BE2C (cell line): ENCODE measurements at regions not wholly inside any gene's neighbourhood (a gene's known extent, or its start where the extent isn't known, plus 50 kb on each side); places are given as distances from the start of the nearest gene placed in this dataset.
"Not testable (repeated sequence)": the region's sequence is repeated elsewhere in the genome, so short reads cannot be mapped to it uniquely, and the experiment has no call there.

Experiments used
- DNase-seq: peaks from one replicate; pipeline ENCODE4 v3.0.0-alpha.2; 2020
- H3K27me3 ChIP-seq: fragments of 250-450 bp; sonication (Bioruptor Pico); 2 replicates; pipeline ENCODE4 v1.5.1; 2020; ENCODE audit warnings: mild to moderate bottlenecking
- H3K36me3 ChIP-seq: fragments of 250-450 bp; sonication (Bioruptor Pico); 2 replicates; pipeline ENCODE4 v1.5.1; 2020; ENCODE audit warnings: mild to moderate bottlenecking
- H3K4me1 ChIP-seq: fragments of 250-450 bp; sonication (Bioruptor Pico); 2 replicates; pipeline ENCODE4 v1.5.1; 2020
- H3K4me3 ChIP-seq: 2 replicates; pipeline ENCODE4 v1.5.1; 2011; ENCODE audit warnings: low read depth, low read length
- H3K9me3 ChIP-seq: fragments of 250-450 bp; sonication (Bioruptor Pico); 2 replicates; pipeline ENCODE4 v1.5.1; 2020
- CTCF ChIP-seq: IDR thresholded peaks from 2 replicates; pipeline ENCODE4 v1.5.1; 2012; ENCODE audit warnings: mild to moderate bottlenecking, low read depth, low read length

DNA sequence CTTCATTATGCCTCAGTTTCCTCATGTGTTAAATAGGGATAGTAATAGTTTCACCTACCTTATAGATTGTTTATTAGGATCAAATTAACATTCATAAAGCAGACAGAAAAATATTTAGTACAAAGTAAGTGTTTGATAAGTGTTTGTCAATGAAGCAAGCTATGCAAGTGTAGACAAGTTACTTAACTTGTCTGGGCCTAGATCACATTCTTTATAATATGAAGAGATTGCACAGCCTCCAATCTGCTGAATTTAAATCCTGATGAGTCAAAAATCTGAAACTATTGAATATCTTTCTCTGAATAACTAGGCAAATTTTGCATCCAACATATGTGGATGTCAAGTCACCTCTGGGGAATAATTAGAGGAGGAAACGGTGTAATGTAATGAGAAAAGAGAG is 170.5 kb downstream of the MZT1 start:
- Histone ChIP-seq H3K4me3 (no peak overlapping the region), H3K27me3 (no peaks in the 10 kb centered on the region), H3K36me3 (no peaks in the 10 kb centered on the region), H3K9me3 (no peaks in the 10 kb centered on the region), H3K4me1 (peaks cover 20% of the 10 kb centered on the region)
- no peak for DNase-seq
- TF ChIP-seq CTCF, result no peak

DNA sequence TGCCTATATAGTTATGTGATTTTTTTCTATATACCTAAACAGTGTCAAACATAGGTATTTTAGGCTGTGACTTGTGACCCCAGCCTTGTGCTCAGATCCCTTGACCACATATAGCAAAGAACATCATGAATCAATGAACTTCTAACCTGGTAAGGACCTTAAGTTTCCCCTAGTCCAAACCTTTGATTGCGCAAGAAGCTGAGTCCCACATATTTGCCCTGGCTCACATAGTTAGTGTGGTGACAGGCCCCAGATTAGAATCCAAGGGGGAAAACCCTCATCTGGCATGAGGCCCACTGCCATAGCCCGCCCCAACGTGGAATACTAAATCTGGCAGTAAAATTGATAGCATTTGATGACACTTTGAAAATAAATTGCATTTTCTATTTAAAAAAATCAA is 171.8 kb downstream of the MZT1 start:
- no peak for TF ChIP-seq CTCF
- Histone ChIP-seq H3K27me3 (no peaks in the 10 kb centered on the region), H3K36me3 (no peaks in the 10 kb centered on the region), H3K9me3 (no peaks in the 10 kb centered on the region), H3K4me1 (peaks cover 9% of the 10 kb centered on the region), H3K4me3 (no peak overlapping the region)
- DNase-seq, result no peak

- TF ChIP-seq CTCF, result no peak
Measured at GRCh38 chr13:72552731-72553130, 174.7 kb downstream of the MZT1 start.

DNA sequence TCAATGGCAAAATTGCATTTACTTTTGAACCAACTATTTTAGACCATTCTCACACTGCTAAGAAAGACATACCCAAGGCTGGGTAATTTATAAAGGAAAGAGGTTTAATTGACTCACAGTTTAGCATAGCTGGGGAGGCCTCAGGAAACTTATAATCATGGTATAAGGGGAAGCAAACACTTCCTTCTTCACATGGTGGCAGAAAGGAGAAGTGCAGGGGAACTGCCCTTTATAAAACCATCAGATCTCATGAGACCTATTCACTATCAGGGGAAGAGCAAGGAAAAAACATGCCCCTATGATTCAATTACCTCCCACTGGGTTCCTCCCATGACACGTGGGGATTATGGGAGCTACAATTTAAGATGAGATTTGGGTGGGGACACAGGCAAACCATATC is 181.5 kb downstream of the MZT1 start:
- not testable (repeated sequence) for DNase-seq, H3K9me3 ChIP-seq, H3K4me3 ChIP-seq, H3K4me1 ChIP-seq, H3K36me3 ChIP-seq, H3K27me3 ChIP-seq

More at GRCh38 chr13:72552731-72553130, 174.7 kb downstream of the MZT1 start:
- Histone ChIP-seq H3K9me3 (no peaks in the 10 kb centered on the region), H3K4me1 (peaks cover 9% of the 10 kb centered on the region), H3K36me3 (no peaks in the 10 kb centered on the region), H3K4me3 (no peak overlapping the region), H3K27me3 (no peaks in the 10 kb centered on the region)
- DNase-seq, result no peak

DNA sequence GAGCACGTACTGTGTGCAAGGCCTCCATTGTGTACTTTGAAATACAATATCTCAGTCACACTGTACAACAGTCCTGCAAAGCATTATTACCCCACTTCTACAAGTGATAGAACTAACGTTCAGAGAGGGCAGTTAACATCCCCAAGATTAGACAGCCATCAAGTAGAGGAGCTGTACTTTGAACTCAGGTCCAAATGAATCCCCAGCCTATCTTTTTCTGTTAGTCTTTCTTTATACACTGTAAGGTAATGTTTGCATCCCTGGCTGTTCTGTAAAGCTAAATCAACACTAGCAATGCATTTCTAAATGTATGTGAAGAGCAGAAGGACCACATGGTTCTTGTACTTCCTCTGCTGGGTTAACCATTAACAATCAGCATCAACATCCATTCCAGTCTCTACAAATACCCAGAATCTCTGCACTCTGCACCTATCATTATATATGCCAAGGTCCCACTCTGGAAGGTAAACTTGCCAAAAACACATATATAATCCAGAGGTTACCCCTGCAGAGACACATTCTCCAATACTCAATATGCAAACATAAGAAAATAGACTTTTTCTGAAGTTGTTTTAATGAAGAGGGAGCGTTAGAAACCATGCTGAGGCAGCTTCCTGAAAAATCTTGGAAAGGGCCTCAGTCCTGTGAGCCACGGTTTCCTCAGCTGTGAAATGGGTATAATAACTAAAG is 182.3 kb downstream of the MZT1 start:
- Histone ChIP-seq H3K4me3 (no peak overlapping the region), H3K4me1 (no peaks in the 10 kb centered on the region; the same call in none of the 2 replicates)
- no peak for TF ChIP-seq CTCF

GRCh38 chr13:72544042-72544441 is 183.4 kb downstream of the MZT1 start:
- no peak for DNase-seq
- H3K27me3 ChIP-seq, result no peaks in the 10 kb centered on the region
- no peaks in the 10 kb centered on the region for H3K36me3 ChIP-seq
- no peaks in the 10 kb centered on the region; the same call in 1 of the 2 replicates for H3K4me1 ChIP-seq
- H3K4me3 ChIP-seq, result no peak overlapping the region
- no peaks in the 10 kb centered on the region for H3K9me3 ChIP-seq
- no peak for TF ChIP-seq CTCF

More for the DNA sequence above, 182.3 kb downstream of the MZT1 start:
- H3K27me3 ChIP-seq, result no peaks in the 10 kb centered on the region
- H3K9me3 ChIP-seq, result no peaks in the 10 kb centered on the region
- DNase-seq, result no peak
- no peaks in the 10 kb centered on the region for H3K36me3 ChIP-seq
